HG03565 (cell line): ENCODE measurements at regions not wholly inside any gene's neighbourhood (a gene's known extent, or its start where the extent isn't known, plus 50 kb on each side); places are given as distances from the start of the nearest gene placed in this dataset.
A peak's percentile ranks its signal among the peaks of the same experiment; 100 is the strongest.
"Not testable (repeated sequence)": the region's sequence is repeated elsewhere in the genome, so short reads cannot be mapped to it uniquely, and the experiment has no call there.

Source experiments
- ATAC-seq: cut with Tn5 transposase; IDR thresholded peaks from one replicate; pipeline ENCODE4 v1.9.1; 2021; ENCODE audit warnings: mild to moderate bottlenecking, moderate library complexity; ENCODE audit not compliant: unreplicated experiment

- not testable (repeated sequence) for ATAC-seq
Measured at GRCh38 chr16:22572331-22573224, 61.9 kb downstream of the NPIPB5 start.

DNA sequence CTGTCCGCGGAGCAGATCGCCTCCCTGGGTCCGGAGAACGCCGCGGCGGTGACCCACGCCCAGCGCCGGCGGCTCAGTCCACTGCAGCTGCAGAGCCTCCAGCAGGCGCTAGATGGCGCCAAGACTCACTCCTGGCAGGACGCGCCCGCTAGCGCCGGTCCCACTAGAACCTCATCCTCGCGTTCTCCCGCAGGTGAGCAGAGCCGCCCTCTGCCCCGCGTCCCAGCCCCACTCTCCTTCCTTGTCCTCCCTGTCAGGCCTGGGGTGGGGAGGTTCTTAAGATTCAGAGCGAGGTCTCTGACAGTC, 62.5 kb downstream of the NPIPB5 start:
- ATAC-seq, result peak; percentile 67

DNA sequence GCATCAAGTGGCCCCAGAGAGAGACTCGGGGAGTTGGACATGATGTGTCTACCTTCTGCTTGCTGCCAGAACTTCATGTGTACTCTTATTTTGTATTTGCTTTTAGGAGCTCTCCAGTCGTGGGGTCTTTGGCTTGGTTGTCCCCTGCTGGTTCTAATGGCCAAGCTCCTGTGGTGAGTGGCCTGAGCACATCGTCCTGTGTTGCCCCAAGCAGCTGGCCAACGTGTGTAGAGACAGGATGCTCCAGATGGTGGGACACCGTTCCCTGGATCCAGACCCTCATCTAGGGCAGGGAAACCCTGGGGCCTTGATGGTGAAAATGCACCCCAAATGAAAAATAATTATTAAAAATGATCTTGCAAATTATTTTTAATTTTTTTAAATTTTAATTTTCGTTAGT, 65.8 kb downstream of the NPIPB5 start:
- not testable (repeated sequence) for ATAC-seq

DNA sequence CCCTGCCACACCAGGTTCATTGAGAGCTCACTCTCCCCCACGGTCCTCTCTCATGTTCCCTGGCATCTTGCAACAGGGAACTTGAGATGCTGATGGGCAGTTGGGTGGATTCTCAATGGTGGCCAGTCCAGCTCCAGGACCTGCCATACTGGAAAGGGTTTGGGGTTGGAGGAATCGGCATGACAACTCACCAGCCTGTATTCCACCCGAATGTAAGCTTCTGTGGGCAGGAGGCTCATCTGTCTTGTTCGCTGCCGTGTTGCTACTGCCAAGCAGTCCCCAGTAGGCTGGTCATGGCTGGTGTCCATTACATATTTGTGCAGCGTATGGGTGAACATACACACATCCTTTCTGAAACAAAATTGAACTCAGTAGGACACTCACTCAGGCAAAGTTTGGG, 72.5 kb downstream of the NPIPB5 start:
- not testable (repeated sequence) for ATAC-seq

GRCh38 chr16:22584459-22584858, 73.8 kb downstream of the NPIPB5 start:
- not testable (repeated sequence) for ATAC-seq

DNA sequence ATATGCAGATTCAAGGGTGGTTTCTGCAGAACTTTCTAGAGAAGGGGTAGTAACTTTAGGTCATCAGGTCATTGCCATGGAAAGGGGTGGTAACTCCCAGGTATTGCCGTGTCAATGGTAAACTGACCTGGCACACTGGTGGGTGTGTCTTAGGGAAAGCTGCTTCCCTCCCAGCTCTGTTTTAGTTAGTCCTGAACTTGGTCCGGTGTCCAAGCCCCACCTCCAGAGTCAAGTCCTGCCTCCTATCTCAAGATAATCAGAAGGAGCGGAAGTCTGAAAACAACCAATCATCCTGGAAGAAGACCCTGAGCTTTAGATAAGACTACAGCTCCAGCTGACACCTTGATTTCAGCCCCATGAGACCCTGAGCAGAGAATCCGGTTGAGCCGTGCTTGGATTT, 74.2 kb downstream of the NPIPB5 start:
- ATAC-seq, result not testable (repeated sequence)

GRCh38 chr16:22585431-22585830, 74.7 kb downstream of the NPIPB5 start:
- not testable (repeated sequence) for ATAC-seq

DNA sequence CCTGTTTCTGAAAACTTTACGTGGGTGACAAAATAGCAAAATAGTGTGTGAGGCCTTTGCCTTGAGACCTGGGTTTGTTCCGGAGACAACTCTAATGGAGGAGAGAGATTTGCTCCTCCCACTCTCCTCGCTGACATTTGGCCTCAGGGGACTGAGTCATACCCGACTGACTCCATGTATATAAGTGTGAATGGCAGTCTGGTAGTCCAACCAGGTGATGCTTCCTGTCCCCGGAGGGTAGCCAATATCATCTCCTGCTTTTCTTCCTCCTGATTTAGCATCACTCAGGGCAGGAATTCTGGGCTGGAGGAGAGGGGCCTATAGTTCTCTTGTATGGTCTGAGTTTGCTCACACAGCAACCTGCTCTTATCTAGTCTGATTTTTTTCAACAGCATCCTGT, 76.0 kb downstream of the NPIPB5 start:
- ATAC-seq, result not testable (repeated sequence)

- not testable (repeated sequence) for ATAC-seq
Measured at GRCh38 chr16:22589757-22590156, 79.1 kb downstream of the NPIPB5 start.

GRCh38 chr16:22596445-22597045, 85.9 kb downstream of the NPIPB5 start:
- ATAC-seq, result not testable (repeated sequence)

GRCh38 chr16:22603744-22604143, 93.1 kb downstream of the NPIPB5 start:
- ATAC-seq, result not testable (repeated sequence)

GRCh38 chr16:22606619-22607018, 95.9 kb downstream of the NPIPB5 start:
- ATAC-seq, result peak; percentile 42

GRCh38 chr16:22609798-22610197, 99.1 kb downstream of the NPIPB5 start:
- not testable (repeated sequence) for ATAC-seq

DNA sequence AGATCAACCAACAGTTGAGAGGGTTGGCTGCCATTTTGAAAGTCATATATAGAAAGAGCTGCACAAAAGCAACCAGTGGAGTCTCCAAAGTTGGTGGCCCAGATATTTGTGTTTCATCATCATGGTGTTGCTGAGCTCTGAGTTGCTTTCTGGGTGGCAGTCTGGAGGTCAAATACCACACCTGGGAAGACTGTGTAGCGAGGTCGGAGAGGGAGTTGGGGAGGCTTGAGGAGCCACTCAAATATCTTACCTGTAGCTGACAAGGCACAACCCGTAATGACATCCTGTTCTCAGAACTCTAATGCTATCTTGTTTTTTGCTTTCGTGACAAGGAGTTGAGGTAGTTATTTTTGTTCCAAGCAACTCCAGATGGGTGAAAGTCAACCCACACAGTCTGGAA, 100.4 kb downstream of the NPIPB5 start:
- not testable (repeated sequence) for ATAC-seq

- no peak for ATAC-seq
Measured at GRCh38 chr16:22614271-22614947, 103.7 kb downstream of the NPIPB5 start.

GRCh38 chr16:22618842-22619241, 108.2 kb downstream of the NPIPB5 start:
- ATAC-seq, result no peak

GRCh38 chr16:22621586-22622155, 111.0 kb downstream of the NPIPB5 start:
- no peak for ATAC-seq

DNA sequence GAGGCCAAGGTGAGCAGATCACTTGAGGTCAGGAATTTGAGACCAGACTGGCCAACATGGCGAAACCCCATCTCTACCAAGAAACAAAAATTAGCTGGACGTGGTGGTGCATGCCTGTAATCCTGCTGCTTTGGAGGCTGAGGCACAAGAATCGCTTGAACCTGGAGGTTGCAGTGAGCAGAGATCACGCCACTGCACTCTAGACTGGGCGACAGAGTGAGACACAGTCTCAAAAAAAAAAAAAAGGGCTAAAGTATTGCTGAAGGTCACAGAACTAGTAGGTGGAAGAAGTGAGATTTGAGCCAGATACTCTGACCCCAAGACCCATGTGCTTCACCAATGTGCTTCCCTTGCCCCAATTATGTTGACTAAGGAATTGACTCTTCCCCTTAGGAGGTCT, 112.0 kb downstream of the NPIPB5 start:
- no peak for ATAC-seq

GRCh38 chr16:22623351-22623781, 112.7 kb downstream of the NPIPB5 start:
- no peak for ATAC-seq

- ATAC-seq, result no peak
Measured at GRCh38 chr16:22624038-22624799, 113.5 kb downstream of the NPIPB5 start.
